ENCODE measurements at regions not wholly inside any gene's neighbourhood (a gene's known extent, or its start where the extent isn't known, plus 50 kb on each side); places are given as distances from the start of the nearest gene placed in this dataset.
A peak's percentile ranks its signal among the peaks of the same experiment; 100 is the strongest.

- Histone ChIP-seq H3K36me3 (ENCODE audit: control insufficient read depth, insufficient read depth, low read length, severe bottlenecking) (no peaks in the 10 kb centered on the region), H3K9ac (ENCODE audit: low read length) (no peak overlapping the region), H3K4me1 (ENCODE audit: control insufficient read depth, insufficient read depth, low read length) (no peaks in the 10 kb centered on the region), H3K9me3 (ENCODE audit: control insufficient read depth, low read length) (no peaks in the 10 kb centered on the region), H3K4me3 (ENCODE audit: low read length) (no peak overlapping the region), H3K27me3 (replicated peaks; ENCODE audit: control insufficient read depth, insufficient read depth, low read length) (no peaks in the 10 kb centered on the region)
- DNase-seq (ENCODE audit: low read depth): no peak
Observed at GRCh38 chr7:17070231-17070708, 188.5 kb upstream of the AGR3 start.

GRCh38 chr7:17071866-17072265, 190.1 kb upstream of the AGR3 start:
- Histone ChIP-seq H3K27me3 (replicated peaks; ENCODE audit: control insufficient read depth, insufficient read depth, low read length) (no peaks in the 10 kb centered on the region), H3K9ac (ENCODE audit: low read length) (no peak overlapping the region), H3K4me1 (ENCODE audit: control insufficient read depth, insufficient read depth, low read length) (no peaks in the 10 kb centered on the region), H3K4me3 (ENCODE audit: low read length) (no peak overlapping the region), H3K36me3 (ENCODE audit: control insufficient read depth, insufficient read depth, low read length, severe bottlenecking) (no peaks in the 10 kb centered on the region), H3K9me3 (ENCODE audit: control insufficient read depth, low read length) (no peaks in the 10 kb centered on the region)
- peak; percentile 4 for DNase-seq (ENCODE audit: low read depth)

DNA sequence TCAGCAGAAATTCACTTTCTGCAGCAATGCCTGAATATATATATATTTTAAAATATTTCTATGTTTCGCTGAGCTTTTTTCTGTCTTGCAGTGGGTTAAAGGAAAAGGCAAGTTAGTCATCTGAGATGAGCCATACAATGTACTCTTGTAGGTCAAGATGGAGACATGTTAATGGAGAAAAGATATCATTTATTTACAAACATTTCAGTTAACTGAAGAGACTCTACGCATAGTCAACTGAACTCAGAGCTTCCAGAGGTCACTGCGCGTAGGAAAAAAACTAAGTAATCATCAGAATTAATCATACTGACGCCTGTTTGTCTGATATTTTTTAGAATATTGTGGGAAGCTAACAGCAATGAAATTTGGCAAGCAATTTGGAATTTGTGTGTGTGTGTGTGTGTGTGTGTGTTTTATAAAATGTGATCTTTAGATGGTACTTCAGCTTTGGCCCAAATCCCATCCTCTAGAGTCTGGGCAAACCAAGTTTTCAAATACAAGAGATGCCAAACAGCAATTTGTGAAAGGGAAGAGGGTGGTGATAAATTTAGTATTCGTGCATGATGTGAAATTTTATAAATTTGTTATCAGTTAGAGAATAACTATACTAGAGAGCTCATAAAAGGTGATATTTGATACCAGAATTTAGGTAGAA, 193.9 kb upstream of the AGR3 start:
- Histone ChIP-seq H3K27me3 (replicated peaks; ENCODE audit: control insufficient read depth, insufficient read depth, low read length) (no peaks in the 10 kb centered on the region), H3K4me3 (ENCODE audit: low read length) (no peak overlapping the region), H3K9ac (ENCODE audit: low read length) (no peak overlapping the region), H3K36me3 (ENCODE audit: control insufficient read depth, insufficient read depth, low read length, severe bottlenecking) (no peaks in the 10 kb centered on the region), H3K4me1 (ENCODE audit: control insufficient read depth, insufficient read depth, low read length) (no peaks in the 10 kb centered on the region), H3K9me3 (ENCODE audit: control insufficient read depth, low read length) (no peaks in the 10 kb centered on the region)
- no peak for DNase-seq (ENCODE audit: low read depth)

DNA sequence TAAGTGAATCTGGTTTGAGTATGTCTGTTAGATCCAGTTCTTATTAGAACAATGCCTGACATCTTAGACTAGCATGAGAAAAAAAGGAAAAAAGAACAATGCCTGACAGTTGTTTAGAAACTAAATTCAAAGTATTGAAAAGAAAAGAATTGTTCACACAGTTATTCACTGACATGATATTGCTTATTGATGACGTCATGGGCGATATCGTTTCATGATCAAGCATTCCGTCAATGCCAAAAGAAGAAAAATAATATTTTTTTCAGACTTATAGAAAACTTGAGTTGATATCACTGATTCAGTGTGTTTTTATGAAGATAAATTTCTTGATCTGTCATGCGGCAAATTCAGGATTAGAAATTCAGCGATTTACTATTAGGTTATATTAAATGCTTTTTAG, 196.5 kb upstream of the AGR3 start:
- Histone ChIP-seq H3K27me3 (replicated peaks; ENCODE audit: control insufficient read depth, insufficient read depth, low read length) (no peaks in the 10 kb centered on the region), H3K4me1 (ENCODE audit: control insufficient read depth, insufficient read depth, low read length) (no peaks in the 10 kb centered on the region), H3K9ac (ENCODE audit: low read length) (no peak overlapping the region), H3K36me3 (ENCODE audit: control insufficient read depth, insufficient read depth, low read length, severe bottlenecking) (no peaks in the 10 kb centered on the region), H3K9me3 (ENCODE audit: control insufficient read depth, low read length) (no peaks in the 10 kb centered on the region), H3K4me3 (ENCODE audit: low read length) (no peak overlapping the region)
- no peak for DNase-seq (ENCODE audit: low read depth)

- H3K9ac ChIP-seq (ENCODE audit: low read length): no peak overlapping the region
- no peak for DNase-seq (ENCODE audit: low read depth)
- no peaks in the 10 kb centered on the region for H3K36me3 ChIP-seq (ENCODE audit: control insufficient read depth, insufficient read depth, low read length, severe bottlenecking)
- H3K27me3 ChIP-seq (replicated peaks; ENCODE audit: control insufficient read depth, insufficient read depth, low read length): no peaks in the 10 kb centered on the region
- no peaks in the 10 kb centered on the region for H3K4me1 ChIP-seq (ENCODE audit: control insufficient read depth, insufficient read depth, low read length)
- no peak overlapping the region for H3K4me3 ChIP-seq (ENCODE audit: low read length)
- no peaks in the 10 kb centered on the region for H3K9me3 ChIP-seq (ENCODE audit: control insufficient read depth, low read length)
Observed at GRCh38 chr7:17083392-17084165, 201.8 kb upstream of the AGR3 start.

DNA sequence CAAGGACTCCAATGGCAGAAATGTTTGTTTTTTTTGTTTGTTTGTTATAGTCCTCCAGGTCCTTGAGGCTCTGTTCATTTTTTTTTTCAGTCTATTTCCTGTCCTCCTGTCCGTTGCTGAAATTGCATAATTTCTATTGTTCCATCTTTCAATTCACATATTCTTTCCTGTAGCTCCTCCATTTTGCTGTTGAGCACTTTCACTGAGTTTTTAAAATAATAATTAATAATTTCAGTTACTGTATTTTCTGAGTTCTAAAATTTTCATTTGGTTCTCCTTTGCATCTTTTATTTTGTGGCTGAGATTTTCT, 202.3 kb upstream of the AGR3 start:
- Histone ChIP-seq H3K9me3 (ENCODE audit: control insufficient read depth, low read length) (no peaks in the 10 kb centered on the region), H3K27me3 (replicated peaks; ENCODE audit: control insufficient read depth, insufficient read depth, low read length) (no peaks in the 10 kb centered on the region), H3K9ac (ENCODE audit: low read length) (no peak overlapping the region), H3K4me1 (ENCODE audit: control insufficient read depth, insufficient read depth, low read length) (no peaks in the 10 kb centered on the region), H3K4me3 (ENCODE audit: low read length) (no peak overlapping the region), H3K36me3 (ENCODE audit: control insufficient read depth, insufficient read depth, low read length, severe bottlenecking) (no peaks in the 10 kb centered on the region)
- DNase-seq (ENCODE audit: low read depth): no peak

DNA sequence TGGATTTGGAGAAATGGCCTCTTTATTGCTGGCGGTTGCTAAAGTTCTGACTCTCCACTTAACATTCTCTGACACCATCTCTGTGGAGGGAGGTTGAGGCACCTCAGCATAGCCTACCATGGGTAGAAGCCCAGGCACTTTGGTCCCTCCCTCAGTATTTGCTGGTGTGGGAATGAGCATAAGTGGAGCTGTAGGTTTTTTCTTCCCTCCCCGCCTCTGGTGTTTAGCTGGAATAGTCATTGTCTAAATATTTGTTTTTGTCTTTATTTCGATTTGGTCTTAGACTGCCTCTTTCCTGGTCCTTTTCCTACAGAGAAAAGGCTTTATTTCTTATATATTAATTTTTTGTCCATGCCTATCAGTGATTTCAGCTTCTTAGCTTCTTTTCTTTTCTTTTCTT, 203.4 kb upstream of the AGR3 start:
- H3K9ac ChIP-seq (ENCODE audit: low read length): no peak overlapping the region
- H3K36me3 ChIP-seq (ENCODE audit: control insufficient read depth, insufficient read depth, low read length, severe bottlenecking): no peaks in the 10 kb centered on the region
- no peaks in the 10 kb centered on the region for H3K9me3 ChIP-seq (ENCODE audit: control insufficient read depth, low read length)
- H3K4me1 ChIP-seq (ENCODE audit: control insufficient read depth, insufficient read depth, low read length): no peaks in the 10 kb centered on the region
- no peaks in the 10 kb centered on the region for H3K27me3 ChIP-seq (replicated peaks; ENCODE audit: control insufficient read depth, insufficient read depth, low read length)
- DNase-seq (ENCODE audit: low read depth): no peak
- H3K4me3 ChIP-seq (ENCODE audit: low read length): no peak overlapping the region

GRCh38 chr7:17086403-17086802, 204.6 kb upstream of the AGR3 start:
- H3K9me3 ChIP-seq (ENCODE audit: control insufficient read depth, low read length): no peaks in the 10 kb centered on the region
- no peaks in the 10 kb centered on the region for H3K4me1 ChIP-seq (ENCODE audit: control insufficient read depth, insufficient read depth, low read length)
- DNase-seq (ENCODE audit: low read depth): no peak
- no peaks in the 10 kb centered on the region for H3K27me3 ChIP-seq (replicated peaks; ENCODE audit: control insufficient read depth, insufficient read depth, low read length)
- H3K9ac ChIP-seq (ENCODE audit: low read length): no peak overlapping the region
- H3K4me3 ChIP-seq (ENCODE audit: low read length): no peak overlapping the region
- no peaks in the 10 kb centered on the region for H3K36me3 ChIP-seq (ENCODE audit: control insufficient read depth, insufficient read depth, low read length, severe bottlenecking)

- no peaks in the 10 kb centered on the region for H3K36me3 ChIP-seq (ENCODE audit: control insufficient read depth, insufficient read depth, low read length, severe bottlenecking)
- H3K4me3 ChIP-seq (ENCODE audit: low read length): no peak overlapping the region
- H3K9me3 ChIP-seq (ENCODE audit: control insufficient read depth, low read length): no peaks in the 10 kb centered on the region
- no peaks in the 10 kb centered on the region for H3K4me1 ChIP-seq (ENCODE audit: control insufficient read depth, insufficient read depth, low read length)
- no peaks in the 10 kb centered on the region for H3K27me3 ChIP-seq (replicated peaks; ENCODE audit: control insufficient read depth, insufficient read depth, low read length)
- peak; percentile 81 for DNase-seq (ENCODE audit: low read depth)
- no peak overlapping the region for H3K9ac ChIP-seq (ENCODE audit: low read length)
Observed at GRCh38 chr7:17090751-17091150, 207.7 kb upstream of the AHR start.

DNA sequence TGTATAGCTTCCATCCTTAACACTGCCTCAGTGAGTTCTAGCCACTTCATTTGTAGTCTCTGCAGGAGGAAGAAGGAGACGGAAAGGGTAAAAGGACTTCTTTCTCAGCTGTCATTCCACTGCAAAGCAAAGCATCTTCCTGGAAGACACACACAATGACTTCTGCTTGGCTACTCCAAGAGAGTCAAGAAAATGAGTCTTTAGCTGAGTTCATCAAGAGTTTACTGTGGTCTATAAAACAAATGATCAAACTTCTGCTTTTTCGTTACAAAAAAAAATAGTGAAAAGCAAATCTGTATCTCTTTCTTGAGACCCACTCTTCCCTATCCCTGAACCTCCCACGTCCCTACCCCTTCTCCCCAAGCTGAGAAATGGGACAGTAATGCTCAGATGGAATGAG, 205.0 kb upstream of the AHR start:
- no peak overlapping the region for H3K9ac ChIP-seq (ENCODE audit: low read length)
- H3K4me1 ChIP-seq (ENCODE audit: control insufficient read depth, insufficient read depth, low read length): no peaks in the 10 kb centered on the region
- no peak for DNase-seq (ENCODE audit: low read depth)
- no peaks in the 10 kb centered on the region for H3K9me3 ChIP-seq (ENCODE audit: control insufficient read depth, low read length)
- no peaks in the 10 kb centered on the region for H3K27me3 ChIP-seq (replicated peaks; ENCODE audit: control insufficient read depth, insufficient read depth, low read length)
- no peaks in the 10 kb centered on the region for H3K36me3 ChIP-seq (ENCODE audit: control insufficient read depth, insufficient read depth, low read length, severe bottlenecking)
- no peak overlapping the region for H3K4me3 ChIP-seq (ENCODE audit: low read length)

DNA sequence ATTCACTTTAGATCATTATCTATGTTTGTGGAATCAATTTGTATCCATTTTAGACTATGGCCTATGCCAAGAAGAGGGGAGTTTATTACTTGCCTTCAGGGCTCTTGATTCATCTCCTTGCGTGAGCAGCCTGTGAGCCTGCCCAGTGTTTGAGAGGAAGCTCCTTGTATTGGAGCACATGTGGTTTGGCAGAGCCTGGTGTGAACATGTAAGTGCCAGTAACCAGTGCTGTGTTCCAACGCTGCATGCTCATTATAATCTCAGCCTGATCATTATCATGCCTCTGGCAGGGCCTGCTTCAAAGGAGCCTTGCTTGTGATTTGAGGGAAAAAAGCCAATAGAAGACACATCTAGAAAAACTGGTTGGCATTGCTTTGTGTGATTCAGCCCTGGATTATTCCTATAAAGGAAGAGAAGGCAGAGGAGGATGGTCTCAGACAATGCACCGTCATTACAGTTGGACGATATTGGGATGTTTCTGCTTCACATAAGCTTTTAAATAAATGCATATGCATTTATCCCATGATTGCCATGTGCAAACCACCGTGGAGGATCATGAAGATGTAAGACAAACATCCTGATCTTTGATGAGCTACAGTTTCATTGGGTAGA, 203.4 kb upstream of the AHR start:
- Histone ChIP-seq H3K9ac (ENCODE audit: low read length) (no peak overlapping the region), H3K36me3 (ENCODE audit: control insufficient read depth, insufficient read depth, low read length, severe bottlenecking) (no peaks in the 10 kb centered on the region), H3K4me3 (ENCODE audit: low read length) (no peak overlapping the region), H3K27me3 (replicated peaks; ENCODE audit: control insufficient read depth, insufficient read depth, low read length) (no peaks in the 10 kb centered on the region), H3K4me1 (ENCODE audit: control insufficient read depth, insufficient read depth, low read length) (no peaks in the 10 kb centered on the region), H3K9me3 (ENCODE audit: control insufficient read depth, low read length) (no peaks in the 10 kb centered on the region)
- DNase-seq (ENCODE audit: low read depth): peak; percentile 67

All from adipocyte (in vitro differentiated cells).